CD14-positive monocyte (primary cell): ENCODE measurements at regions not wholly inside any gene's neighbourhood (a gene's known extent, or its start where the extent isn't known, plus 50 kb on each side); places are given as distances from the start of the nearest gene placed in this dataset.
A peak's percentile ranks its signal among the peaks of the same experiment; 100 is the strongest.

Experiments used
- DNase-seq, 3 donors: peaks; one replicate each; pipeline ENCODE4 v3.0.0-alpha.2; 2011 to 2022
- H2AFZ ChIP-seq: 2 replicates; pipeline ENCODE4 v1.6.0; 2012; ENCODE audit warnings: mild to moderate bottlenecking, low read depth, low read length, inconsistent platforms; ENCODE audit not compliant: insufficient read depth, poor library complexity, severe bottlenecking
- H3K27ac ChIP-seq, 2 donors: 1 replicate in 1 of 2; 2 replicates in 1 of 2; pipeline ENCODE4 v1.5.1; 2012 to 2013; ENCODE audit warnings: low read length in 2 of 2, control low read depth in 1 of 2, inconsistent platforms in 1 of 2, low read depth in 1 of 2, mild to moderate bottlenecking in 1 of 2
- H3K27me3 ChIP-seq, 2 donors: one replicate each; pipeline versions ENCODE4 v1.6.0 to v1.6.1; 2011 to 2013; ENCODE audit warnings: low read length in 2 of 2; ENCODE audit not compliant: control insufficient read depth in 2 of 2, insufficient read depth in 2 of 2
- H3K36me3 ChIP-seq, 2 donors: replicated peaks in 1 of 2; 1 replicate in 1 of 2; 2 replicates in 1 of 2; pipeline versions ENCODE4 v1.5.1 to v1.6.1; 2012 to 2013; ENCODE audit warnings: low read length in 2 of 2, control low read depth in 1 of 2, inconsistent platforms in 1 of 2, mild to moderate bottlenecking in 1 of 2; ENCODE audit not compliant: insufficient read depth in 2 of 2, control insufficient read depth in 1 of 2
- H3K4me1 ChIP-seq, 2 donors: 1 replicate in 1 of 2; 2 replicates in 1 of 2; pipeline versions ENCODE4 v1.5.1 to v1.6.1; 2012 to 2013; ENCODE audit warnings: low read length in 2 of 2, control low read depth in 1 of 2, inconsistent platforms in 1 of 2, mild to moderate bottlenecking in 1 of 2, moderate library complexity in 1 of 2; ENCODE audit not compliant: insufficient read depth in 2 of 2, control insufficient read depth in 1 of 2
- H3K4me2 ChIP-seq: replicated peaks from 2 replicates; pipeline ENCODE3; 2012; ENCODE audit warnings: low read length, moderate library complexity, mild to moderate bottlenecking; ENCODE audit not compliant: poor library complexity, severe bottlenecking; ENCODE audit errors: extremely low read depth
- H3K4me3 ChIP-seq, 3 experiments: fragments of 200-600 bp in 1 of 3; sonication (generic) in 1 of 3; replicated peaks in 1 of 3; 1 replicate in 2 of 3; 2 replicates in 1 of 3; pipeline ENCODE4 v1.5.1; 2011 to 2013; ENCODE audit warnings: low read length in 3 of 3, mild to moderate bottlenecking in 3 of 3, control low read depth in 2 of 3, low read depth in 2 of 3, inconsistent platforms in 1 of 3, moderate library complexity in 1 of 3
- H3K79me2 ChIP-seq: 2 replicates; pipeline ENCODE4 v1.6.0; 2012; ENCODE audit warnings: mild to moderate bottlenecking, control low read depth, inconsistent platforms, low read length, moderate library complexity; ENCODE audit not compliant: insufficient read depth
- H3K9ac ChIP-seq: 2 replicates; pipeline ENCODE4 v1.6.0; 2017; ENCODE audit warnings: low read length, mild to moderate bottlenecking; ENCODE audit not compliant: insufficient read depth, poor library complexity, severe bottlenecking
- H3K9me3 ChIP-seq, 2 donors: replicated peaks in 1 of 2; 1 replicate in 1 of 2; 2 replicates in 1 of 2; pipeline versions ENCODE4 v1.5.1 to v1.6.1; 2012 to 2013; ENCODE audit warnings: low read length in 2 of 2, control low read depth in 1 of 2; ENCODE audit not compliant: control insufficient read depth in 1 of 2, insufficient read depth in 1 of 2
- H4K20me1 ChIP-seq: 2 replicates; pipeline ENCODE4 v1.6.0; 2012; ENCODE audit warnings: mild to moderate bottlenecking, low read length, control low read depth, moderate library complexity; ENCODE audit not compliant: insufficient read depth
- H3K27ac Mint-ChIP-seq, 7 donors: one replicate each; pipeline ENCODE4 v1.8.0; 2020; ENCODE audit warnings: mild to moderate bottlenecking in 7 of 7, mixed read lengths in 7 of 7, moderate library complexity in 6 of 7, inconsistent platforms in 2 of 7
- H3K27me3 Mint-ChIP-seq, 3 donors: one replicate each; pipeline ENCODE4 v1.8.0; 2021 to 2022; ENCODE audit warnings: low read depth in 3 of 3, mild to moderate bottlenecking in 3 of 3, mixed read lengths in 3 of 3, moderate library complexity in 3 of 3, inconsistent platforms in 1 of 3
- H3K36me3 Mint-ChIP-seq, 2 donors: one replicate each; pipeline ENCODE4 v1.8.0; 2020; ENCODE audit warnings: mixed read lengths in 2 of 2, inconsistent platforms in 1 of 2, mild to moderate bottlenecking in 1 of 2
- H3K4me1 Mint-ChIP-seq: one replicate; pipeline ENCODE4 v1.8.0; 2020; ENCODE audit warnings: mild to moderate bottlenecking, mixed read lengths
- H3K4me3 Mint-ChIP-seq, 2 donors: one replicate each; pipeline ENCODE4 v1.8.0; 2020; ENCODE audit warnings: mild to moderate bottlenecking in 2 of 2, mixed read lengths in 2 of 2, moderate library complexity in 1 of 2
- H3K9me3 Mint-ChIP-seq, 7 donors: one replicate each; pipeline ENCODE4 v1.8.0; 2020 to 2022; ENCODE audit warnings: mixed read lengths in 7 of 7, mild to moderate bottlenecking in 6 of 7, moderate library complexity in 6 of 7, inconsistent platforms in 2 of 7
- WGBS: methylation state at CpG from one replicate; pipeline ENCODE4 v1.1.5; 2013; ENCODE audit warnings: missing lambda C conversion rate; ENCODE audit not compliant: insufficient coverage; 5-methylcytosine and 5-hydroxymethylcytosine counted together
- intact Hi-C, 2 donors: fragments of 100-400 bp; cut with micrococcal nuclease; formaldehyde crosslinking; loops; one replicate each; pipeline versions ENCODE4 v1.15.0 to v1.15.1; 2023
- TF ChIP-seq, protein P1 (sequence below): fragments of 200-600 bp; IDR thresholded peaks from one replicate; pipeline ENCODE4 v1.8.0; 2022; ENCODE audit warnings: antibody characterized with exemption, mild to moderate bottlenecking

DNA sequence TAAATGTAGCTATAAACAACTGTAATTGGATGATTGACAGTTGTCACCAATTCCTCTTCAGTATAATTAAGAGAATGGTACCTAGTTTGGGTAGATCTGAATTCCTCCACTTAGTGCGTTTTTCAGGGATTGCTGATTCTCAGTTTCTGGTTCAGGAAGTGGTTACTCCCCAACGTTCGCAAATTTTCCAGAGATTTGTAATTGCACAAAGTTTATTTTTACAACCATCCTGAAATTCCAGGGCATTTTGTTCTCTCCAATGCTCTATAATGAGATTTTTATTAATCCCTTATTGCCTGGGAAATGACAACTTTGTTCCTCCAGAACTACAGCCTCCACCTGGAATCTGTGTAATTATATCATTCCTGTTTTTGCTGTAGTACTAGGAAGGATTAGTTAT lies 710.6 kb upstream of the ZEB2 start:
- H3K4me3 ChIP-seq = no peak overlapping the region
- intact Hi-C loops = no loop called here
- Mint-ChIP-seq H3K27ac (no peak overlapping the region), H3K36me3 (no peaks in the 10 kb centered on the region), H3K4me1 (peaks cover 4% of the 10 kb centered on the region), H3K9me3 (peaks cover 0 to 10% (median 4%) of the 10 kb centered on the region in 7 donors), H3K4me3 (no peak overlapping the region), H3K27me3 (peaks cover 2% of the 10 kb centered on the region in 3 donors)
- no peaks in the 10 kb centered on the region for H3K79me2 ChIP-seq
- TF ChIP-seq, protein P1, sequence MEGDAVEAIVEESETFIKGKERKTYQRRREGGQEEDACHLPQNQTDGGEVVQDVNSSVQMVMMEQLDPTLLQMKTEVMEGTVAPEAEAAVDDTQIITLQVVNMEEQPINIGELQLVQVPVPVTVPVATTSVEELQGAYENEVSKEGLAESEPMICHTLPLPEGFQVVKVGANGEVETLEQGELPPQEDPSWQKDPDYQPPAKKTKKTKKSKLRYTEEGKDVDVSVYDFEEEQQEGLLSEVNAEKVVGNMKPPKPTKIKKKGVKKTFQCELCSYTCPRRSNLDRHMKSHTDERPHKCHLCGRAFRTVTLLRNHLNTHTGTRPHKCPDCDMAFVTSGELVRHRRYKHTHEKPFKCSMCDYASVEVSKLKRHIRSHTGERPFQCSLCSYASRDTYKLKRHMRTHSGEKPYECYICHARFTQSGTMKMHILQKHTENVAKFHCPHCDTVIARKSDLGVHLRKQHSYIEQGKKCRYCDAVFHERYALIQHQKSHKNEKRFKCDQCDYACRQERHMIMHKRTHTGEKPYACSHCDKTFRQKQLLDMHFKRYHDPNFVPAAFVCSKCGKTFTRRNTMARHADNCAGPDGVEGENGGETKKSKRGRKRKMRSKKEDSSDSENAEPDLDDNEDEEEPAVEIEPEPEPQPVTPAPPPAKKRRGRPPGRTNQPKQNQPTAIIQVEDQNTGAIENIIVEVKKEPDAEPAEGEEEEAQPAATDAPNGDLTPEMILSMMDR = no peak
- H4K20me1 ChIP-seq = no peaks in the 10 kb centered on the region
- WGBS = no CpG with 5 or more reads among the region's 3 CpGs
- H3K9ac ChIP-seq = no peak overlapping the region
- H3K36me3 ChIP-seq = no peaks in the 10 kb centered on the region
- H3K9me3 ChIP-seq = no peaks in the 10 kb centered on the region
- DNase-seq = no peak
- no peak overlapping the region for H3K4me2 ChIP-seq
- H2AFZ ChIP-seq = no peak overlapping the region
- no peaks in the 10 kb centered on the region for H3K27me3 ChIP-seq
- H3K27ac ChIP-seq = no peak overlapping the region
- H3K4me1 ChIP-seq = no peaks in the 10 kb centered on the region

DNA sequence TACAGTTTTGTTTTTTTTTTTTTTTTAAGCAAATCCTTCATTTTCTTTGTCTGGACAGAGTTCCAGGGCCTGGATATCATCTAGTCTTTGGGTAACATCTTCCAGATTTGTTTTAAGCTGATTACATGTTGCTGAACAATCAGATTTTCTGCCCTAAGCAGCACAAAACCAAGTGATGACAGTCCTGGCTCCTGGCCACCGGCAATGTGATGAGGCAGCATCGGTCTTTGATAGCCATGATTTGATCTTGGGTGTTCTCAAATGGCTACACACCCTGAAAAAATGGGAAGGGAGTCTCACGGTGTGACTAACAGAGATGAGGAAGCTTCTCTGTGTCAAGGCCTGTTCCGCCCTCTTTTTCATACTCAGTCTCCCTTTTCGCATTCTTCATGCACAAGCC lies 708.6 kb upstream of the ZEB2 start:
- H3K27ac ChIP-seq = no peak overlapping the region
- DNase-seq = peak in 1 of 3 donors; percentile 8
- H3K4me3 Mint-ChIP-seq = no peak overlapping the region
- no peaks in the 10 kb centered on the region for H3K79me2 ChIP-seq
- H4K20me1 ChIP-seq = no peaks in the 10 kb centered on the region
- intact Hi-C loops = no loop called here
- no peaks in the 10 kb centered on the region for H3K27me3 ChIP-seq
- no peaks in the 10 kb centered on the region for H3K36me3 Mint-ChIP-seq
- no peak overlapping the region for H2AFZ ChIP-seq
- TF ChIP-seq, protein P1 = no peak
- H3K4me1 ChIP-seq = no peaks in the 10 kb centered on the region
- H3K27me3 Mint-ChIP-seq = peaks cover 0 to 2% (median 0%) of the 10 kb centered on the region in 3 donors
- no peak overlapping the region for H3K4me2 ChIP-seq
- H3K4me1 Mint-ChIP-seq = no peaks in the 10 kb centered on the region
- H3K9ac ChIP-seq = no peak overlapping the region
- H3K36me3 ChIP-seq = no peaks in the 10 kb centered on the region
- no peak overlapping the region for H3K4me3 ChIP-seq
- no peak overlapping the region for H3K27ac Mint-ChIP-seq
- peaks cover 0 to 18% (median 7%) of the 10 kb centered on the region in 7 donors for H3K9me3 Mint-ChIP-seq
- no CpG with 5 or more reads among the region's 5 CpGs for WGBS
- H3K9me3 ChIP-seq = peaks cover 0 to 6% of the 10 kb centered on the region in 2 donors
